ENCODE measurements at regions not wholly inside any gene's neighbourhood (a gene's known extent, or its start where the extent isn't known, plus 50 kb on each side); places are given as distances from the start of the nearest gene placed in this dataset.

DNA sequence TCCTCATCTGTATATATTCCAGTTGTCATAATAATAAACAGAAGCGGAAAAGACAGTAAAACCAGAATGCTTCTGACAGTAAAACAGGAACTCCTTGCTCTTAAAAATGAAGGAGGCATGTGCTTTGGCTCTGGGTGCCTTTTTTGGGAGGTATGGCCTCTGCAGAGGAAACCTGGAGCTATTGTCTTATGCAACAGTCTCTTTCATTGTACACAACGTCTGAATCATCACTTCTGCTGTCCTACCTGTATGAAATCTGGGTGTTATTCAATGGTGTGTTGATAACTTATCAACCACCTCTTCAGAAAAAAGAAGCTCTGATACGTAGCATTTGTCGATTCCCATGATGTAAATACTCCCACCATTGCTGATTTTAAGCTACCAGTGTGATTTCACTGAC lies 64.8 kb downstream of the CDCA7 start:
- TF ChIP-seq EZH2phosphoT487 (conservative IDR thresholded peaks at IDR 0.05; ENCODE audit: low read length) (no peak), CTCF (IDR thresholded peaks at IDR 0.05; ENCODE audit: insufficient read depth, low read length, poor library complexity, severe bottlenecking) (no peak)
- Histone ChIP-seq H3K9me2 (replicated peaks; ENCODE audit: insufficient read depth, low read length) (no peaks in the 10 kb centered on the region), H3F3A (ENCODE audit: insufficient read depth) (no peaks in the 10 kb centered on the region), H2AFZ (ENCODE audit: low read depth, low read length, severe bottlenecking) (no peak overlapping the region), H3K79me2 (ENCODE audit: insufficient read depth, low read length) (no peaks in the 10 kb centered on the region), H3K9ac (ENCODE audit: low read length) (no peak overlapping the region), H3K36me3 (ENCODE audit: low read length) (no peaks in the 10 kb centered on the region), H3K9me3 (ENCODE audit: insufficient read depth, low read length) (no peaks in the 10 kb centered on the region), H4K20me1 (ENCODE audit: low read depth, low read length) (no peaks in the 10 kb centered on the region), H3K4me3 (ENCODE audit: insufficient read depth, low read length, poor library complexity, severe bottlenecking) (no peak overlapping the region), H3K4me2 (ENCODE audit: low read depth, low read length, poor library complexity, severe bottlenecking) (no peak overlapping the region), H3K27ac (ENCODE audit: low read depth, low read length) (no peak overlapping the region), H3K27me3 (ENCODE audit: low read length) (no peaks in the 10 kb centered on the region)

DNA sequence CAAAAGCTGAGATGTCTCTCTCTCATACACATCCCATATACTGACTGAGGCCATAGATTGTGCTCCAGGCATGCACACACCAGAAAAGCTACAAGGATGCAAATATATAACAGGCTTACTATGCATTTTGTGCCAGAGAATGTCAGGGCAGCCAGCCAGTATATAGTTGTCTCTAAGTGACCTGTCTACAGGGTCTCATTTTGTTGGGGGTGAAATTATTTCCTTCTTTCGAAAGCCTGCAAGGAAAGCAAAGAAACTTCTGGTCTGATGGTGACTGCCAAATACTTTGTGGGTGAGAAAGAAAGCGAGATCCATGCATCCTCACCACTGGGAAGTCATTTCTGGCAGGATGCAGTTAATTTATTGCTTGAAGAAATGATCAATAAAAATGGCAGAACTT lies 70.2 kb downstream of the CDCA7 start:
- no peak overlapping the region for H3K9ac ChIP-seq (ENCODE audit: low read length)
- no peak overlapping the region for H3K4me3 ChIP-seq (ENCODE audit: insufficient read depth, low read length, poor library complexity, severe bottlenecking)
- TF ChIP-seq CTCF (IDR thresholded peaks at IDR 0.05; ENCODE audit: insufficient read depth, low read length, poor library complexity, severe bottlenecking), result no peak
- TF ChIP-seq EZH2phosphoT487 (conservative IDR thresholded peaks at IDR 0.05; ENCODE audit: low read length), result no peak
- H3K9me3 ChIP-seq (ENCODE audit: insufficient read depth, low read length), result no peaks in the 10 kb centered on the region
- H3K27ac ChIP-seq (ENCODE audit: low read depth, low read length), result no peak overlapping the region
- H3K9me2 ChIP-seq (replicated peaks; ENCODE audit: insufficient read depth, low read length), result no peaks in the 10 kb centered on the region
- no peak overlapping the region for H2AFZ ChIP-seq (ENCODE audit: low read depth, low read length, severe bottlenecking)
- no peaks in the 10 kb centered on the region for H3K36me3 ChIP-seq (ENCODE audit: low read length)
- no peak overlapping the region for H3K4me2 ChIP-seq (ENCODE audit: low read depth, low read length, poor library complexity, severe bottlenecking)
- no peaks in the 10 kb centered on the region for H3K79me2 ChIP-seq (ENCODE audit: insufficient read depth, low read length)
- H3F3A ChIP-seq (ENCODE audit: insufficient read depth), result no peaks in the 10 kb centered on the region
- H3K27me3 ChIP-seq (ENCODE audit: low read length), result no peaks in the 10 kb centered on the region
- H4K20me1 ChIP-seq (ENCODE audit: low read depth, low read length), result no peaks in the 10 kb centered on the region

DNA sequence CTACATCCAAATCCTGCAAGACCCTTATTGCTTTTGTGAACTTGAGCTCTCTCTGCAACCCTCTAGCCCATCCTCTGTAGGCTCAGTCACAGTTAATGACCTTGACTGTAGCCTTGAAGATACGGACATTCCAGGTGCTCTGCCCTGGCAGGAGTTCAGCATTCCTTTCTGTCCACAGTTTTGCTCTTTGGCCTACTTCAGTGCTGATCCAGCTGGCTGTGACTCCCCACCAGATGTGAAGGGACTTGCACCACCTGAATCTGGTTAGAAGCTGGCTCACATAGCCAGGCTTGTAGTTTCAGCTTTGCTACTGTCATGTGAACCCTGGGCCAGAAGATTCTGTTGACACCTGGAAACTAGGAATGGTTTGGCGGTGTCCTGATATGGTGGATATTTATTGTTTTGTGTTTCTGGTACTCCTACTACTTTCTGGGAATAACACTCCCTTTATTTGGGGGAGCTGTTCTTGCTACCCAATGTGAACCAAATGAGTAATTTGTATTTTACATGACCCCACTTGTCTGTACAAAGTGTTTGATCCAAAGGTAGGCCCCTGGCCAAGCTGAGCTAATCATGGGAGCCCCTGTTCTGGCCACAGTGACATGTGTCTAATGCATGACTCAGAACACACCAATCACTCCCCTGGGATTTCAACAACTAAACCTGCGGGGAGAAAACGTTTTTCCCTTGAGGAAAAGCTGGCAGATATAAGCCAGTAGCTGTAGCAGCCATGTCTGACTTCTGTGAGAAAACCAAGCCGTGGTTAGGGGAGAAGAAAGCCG lies 73.4 kb downstream of the CDCA7 start:
- Histone ChIP-seq H3K9me2 (replicated peaks; ENCODE audit: insufficient read depth, low read length) (no peaks in the 10 kb centered on the region), H2AFZ (ENCODE audit: low read depth, low read length, severe bottlenecking) (no peak overlapping the region), H3K27me3 (ENCODE audit: low read length) (no peaks in the 10 kb centered on the region), H3K79me2 (ENCODE audit: insufficient read depth, low read length) (no peaks in the 10 kb centered on the region), H3K27ac (ENCODE audit: low read depth, low read length) (no peak overlapping the region), H3K36me3 (ENCODE audit: low read length) (no peaks in the 10 kb centered on the region), H3F3A (ENCODE audit: insufficient read depth) (no peaks in the 10 kb centered on the region), H3K9me3 (ENCODE audit: insufficient read depth, low read length) (no peaks in the 10 kb centered on the region), H3K4me2 (ENCODE audit: low read depth, low read length, poor library complexity, severe bottlenecking) (no peak overlapping the region), H4K20me1 (ENCODE audit: low read depth, low read length) (no peaks in the 10 kb centered on the region), H3K4me3 (ENCODE audit: insufficient read depth, low read length, poor library complexity, severe bottlenecking) (no peak overlapping the region), H3K9ac (ENCODE audit: low read length) (no peak overlapping the region)
- TF ChIP-seq EZH2phosphoT487 (conservative IDR thresholded peaks at IDR 0.05; ENCODE audit: low read length) (no peak), CTCF (IDR thresholded peaks at IDR 0.05; ENCODE audit: insufficient read depth, low read length, poor library complexity, severe bottlenecking) (no peak)
